Mesendoderm (in vitro differentiated cells): ENCODE measurements at regions not wholly inside any gene's neighbourhood (a gene's known extent, or its start where the extent isn't known, plus 50 kb on each side); places are given as distances from the start of the nearest gene placed in this dataset.

Source experiments
- DNase-seq: peaks from one replicate; pipeline ENCODE4 v3.0.0; 2013
- H2AK5ac ChIP-seq: 2 replicates; pipeline ENCODE4 v1.6.1; 2013; ENCODE audit warnings: low read length, inconsistent platforms
- H2BK120ac ChIP-seq: 2 replicates; pipeline ENCODE4 v1.6.1; 2013; ENCODE audit warnings: low read depth, mild to moderate bottlenecking, low read length, moderate library complexity, mixed read lengths
- H2BK15ac ChIP-seq: replicated peaks from 2 replicates; pipeline ENCODE4 v1.6.1; 2013; ENCODE audit warnings: low read depth, mild to moderate bottlenecking, moderate library complexity
- H2BK5ac ChIP-seq: 2 replicates; pipeline ENCODE4 v1.6.1; 2013; ENCODE audit warnings: low read length, inconsistent platforms
- H3K18ac ChIP-seq: 2 replicates; pipeline ENCODE4 v1.6.1; 2013; ENCODE audit warnings: mild to moderate bottlenecking, low read length, mixed read lengths
- H3K23ac ChIP-seq: one replicate; pipeline ENCODE4 v1.6.1; 2013; ENCODE audit warnings: low read length
- H3K27ac ChIP-seq: 2 replicates; pipeline ENCODE4 v1.5.1; 2013; ENCODE audit warnings: low read depth, mild to moderate bottlenecking, inconsistent platforms, low read length, moderate library complexity
- H3K27me3 ChIP-seq: 2 replicates; pipeline ENCODE4 v1.6.1; 2013; ENCODE audit warnings: low read length, control low read depth, mild to moderate bottlenecking, inconsistent platforms; ENCODE audit not compliant: insufficient read depth, poor library complexity
- H3K36me3 ChIP-seq: 2 replicates; pipeline ENCODE4 v1.6.1; 2013; ENCODE audit warnings: low read length, inconsistent platforms; ENCODE audit not compliant: control insufficient read depth, insufficient read depth
- H3K4ac ChIP-seq: one replicate; pipeline ENCODE4 v1.6.1; 2013; ENCODE audit warnings: low read depth, mild to moderate bottlenecking, low read length, moderate library complexity
- H3K4me1 ChIP-seq: 2 replicates; pipeline ENCODE4 v1.6.1; 2013; ENCODE audit warnings: low read depth, low read length, inconsistent platforms; ENCODE audit not compliant: control insufficient read depth
- H3K4me2 ChIP-seq: 2 replicates; pipeline ENCODE4 v1.6.1; 2013; ENCODE audit warnings: low read length
- H3K4me3 ChIP-seq: 2 replicates; pipeline ENCODE4 v1.5.1; 2013; ENCODE audit warnings: mild to moderate bottlenecking, low read length
- H3K56ac ChIP-seq: one replicate; pipeline ENCODE4 v1.6.1; 2013; ENCODE audit warnings: low read length
- H3K79me1 ChIP-seq: 2 replicates; pipeline ENCODE4 v1.6.1; 2013; ENCODE audit warnings: low read length, inconsistent platforms
- H3K79me2 ChIP-seq: 2 replicates; pipeline ENCODE4 v1.6.1; 2013; ENCODE audit warnings: mild to moderate bottlenecking, low read length; ENCODE audit not compliant: control insufficient read depth, insufficient read depth
- H3K9ac ChIP-seq: 2 replicates; pipeline ENCODE4 v1.6.1; 2013; ENCODE audit warnings: low read length, inconsistent platforms
- H4K5ac ChIP-seq: one replicate; pipeline ENCODE4 v1.6.1; 2013; ENCODE audit warnings: low read length
- H4K8ac ChIP-seq: one replicate; pipeline ENCODE4 v1.6.1; 2013; ENCODE audit warnings: low read depth, mild to moderate bottlenecking, control low read depth, low read length, moderate library complexity
- WGBS: extraction: QIAGEN DNeasy Blood & Tissue Kit; methylation state at CpG from one replicate; pipeline ENCODE4 v1.1.7; 2013; ENCODE audit warnings: low lambda C conversion rate, missing lambda C conversion rate; ENCODE audit not compliant: insufficient coverage; ENCODE audit errors: extremely low coverage; 5-methylcytosine and 5-hydroxymethylcytosine counted together

GRCh38 chr21:36647279-36648093 is 51.4 kb upstream of the SIM2 start:
- peak; percentile 94 for DNase-seq

More at GRCh38 chr21:36647279-36648093, 51.4 kb upstream of the SIM2 start:
- no CpG with 5 or more reads among the region's 15 CpGs for WGBS
- H3K4me2 ChIP-seq, result no peak overlapping the region
- no peaks in the 10 kb centered on the region for H3K79me2 ChIP-seq
- H3K79me1 ChIP-seq, result no peaks in the 10 kb centered on the region
- no peaks in the 10 kb centered on the region for H3K27me3 ChIP-seq
- H4K5ac ChIP-seq, result peak overlapping the region; percentile 44
- peak overlapping the region; percentile 90 for H3K23ac ChIP-seq
- H2AK5ac ChIP-seq, result peak overlapping the region; percentile 7
- H3K4ac ChIP-seq, result peak overlapping the region; percentile 85
- H3K56ac ChIP-seq, result peak overlapping the region; percentile 92
- H2BK15ac ChIP-seq, result no peak overlapping the region
- no peaks in the 10 kb centered on the region for H3K36me3 ChIP-seq
- H3K18ac ChIP-seq, result peak overlapping the region; percentile 83
- H3K4me1 ChIP-seq, result peaks cover 12% of the 10 kb centered on the region
- peak overlapping the region; percentile 98 for H2BK5ac ChIP-seq
- H2BK120ac ChIP-seq, result peak overlapping the region; percentile 30
- H3K27ac ChIP-seq, result peak overlapping the region; percentile 85
- peak overlapping the region; percentile 5 for H4K8ac ChIP-seq
- H3K9ac ChIP-seq, result peak overlapping the region; percentile 35
- H3K4me3 ChIP-seq, result no peak overlapping the region
